Right renal pelvis (tissue), 4 donors: ENCODE measurements at regions not wholly inside any gene's neighbourhood (a gene's known extent, or its start where the extent isn't known, plus 50 kb on each side); places are given as distances from the start of the nearest gene placed in this dataset.

Experiments used
- DNase-seq, 4 donors: peaks; one replicate each; pipeline ENCODE4 v3.0.0-alpha.2; 2013; ENCODE audit warnings: low read depth in 4 of 4, low spot score in 3 of 4, missing footprints in 1 of 4

- DNase-seq, result no peak
Observed at GRCh38 chr10:10164848-10165247, 852.8 kb upstream of the CELF2 start.

GRCh38 chr10:10165415-10165814, 852.3 kb upstream of the CELF2 start:
- DNase-seq, result no peak

GRCh38 chr10:10178476-10178875, 839.2 kb upstream of the CELF2 start:
- DNase-seq, result no peak

- DNase-seq, result no peak
Observed at GRCh38 chr10:10193848-10194247, 823.8 kb upstream of the CELF2 start.

- DNase-seq, result no peak
Observed at GRCh38 chr10:10196701-10197100, 821.0 kb upstream of the CELF2 start.

DNA sequence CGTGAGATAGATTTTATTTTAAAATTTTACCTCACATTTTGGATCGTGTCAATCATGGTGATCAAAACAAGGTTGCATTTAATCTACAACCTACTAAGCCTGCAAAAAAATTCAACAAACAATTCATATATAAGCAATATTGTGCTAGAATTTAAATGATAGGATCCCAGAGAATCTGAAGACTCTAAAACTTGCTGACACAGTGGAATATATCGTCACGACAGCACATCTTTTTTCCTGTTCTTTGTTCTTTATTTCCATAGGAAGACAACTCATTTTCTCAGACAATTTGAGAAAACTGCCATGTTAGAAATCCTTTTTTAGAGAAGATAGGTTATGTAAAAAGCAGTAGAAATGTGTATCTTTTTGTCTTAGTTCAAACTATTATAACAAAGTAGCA, 820.2 kb upstream of the CELF2 start:
- no peak for DNase-seq

DNA sequence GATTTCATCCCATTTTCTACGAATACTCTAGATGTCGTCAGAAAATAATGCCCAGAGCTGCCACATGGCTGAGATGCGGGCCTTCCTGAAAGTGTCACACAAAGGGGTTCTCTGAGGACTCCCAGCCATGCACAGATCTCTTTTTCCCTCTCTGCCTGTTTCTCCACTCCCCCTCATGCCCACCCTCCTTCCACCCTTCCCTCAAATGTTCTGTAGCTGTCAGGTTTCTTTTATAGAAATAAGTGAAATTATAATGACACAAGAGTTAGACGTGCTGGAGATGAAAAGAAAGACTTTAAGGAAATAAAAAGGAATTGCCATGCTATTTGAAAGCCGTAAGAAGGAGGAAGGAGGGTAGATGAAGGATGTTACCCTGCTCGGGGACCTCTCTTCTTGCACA, 819.3 kb upstream of the CELF2 start:
- DNase-seq, result no peak

GRCh38 chr10:10204415-10204814, 813.3 kb upstream of the CELF2 start:
- DNase-seq, result no peak

GRCh38 chr10:10205906-10206305, 811.8 kb upstream of the CELF2 start:
- no peak for DNase-seq

DNA sequence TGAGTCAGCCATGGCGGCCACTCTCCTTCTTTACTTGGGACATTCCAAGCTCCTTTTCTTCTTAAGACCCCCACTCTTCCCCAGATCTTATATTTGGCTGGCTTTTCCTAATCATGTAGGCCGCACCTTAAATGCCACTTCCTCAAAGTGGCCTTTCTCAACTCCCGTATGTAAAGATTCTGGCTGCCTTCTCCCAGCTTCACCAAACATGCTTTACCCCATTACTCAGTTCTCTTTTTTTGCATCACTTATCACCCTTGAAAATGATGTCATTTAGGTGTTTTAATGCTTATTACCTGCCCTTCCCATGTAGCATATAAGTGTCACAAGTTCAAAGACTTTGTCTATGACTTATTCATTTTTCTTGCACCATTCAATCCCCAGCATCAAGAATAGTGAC, 810.1 kb upstream of the CELF2 start:
- no peak for DNase-seq

DNA sequence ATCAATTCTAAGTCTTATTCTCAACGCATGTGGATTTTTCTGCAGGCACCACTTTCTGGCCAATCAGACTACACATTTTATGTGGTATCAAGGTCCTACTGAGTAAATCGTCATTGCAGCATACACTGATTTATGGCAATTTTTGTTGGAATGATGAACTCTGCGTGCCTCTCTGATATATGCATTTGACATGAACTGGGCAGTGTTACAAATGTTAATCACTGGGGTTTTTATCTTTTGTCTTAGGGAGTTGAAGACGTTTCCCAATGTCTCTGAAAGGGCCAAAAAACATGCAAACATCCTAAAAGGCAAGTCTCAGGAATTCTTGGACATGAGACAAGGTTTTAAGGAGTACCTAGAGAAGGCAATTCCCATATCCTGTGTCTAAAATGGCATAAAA, 809.5 kb upstream of the CELF2 start:
- DNase-seq, result no peak

GRCh38 chr10:10209167-10209566, 808.5 kb upstream of the CELF2 start:
- no peak for DNase-seq

DNA sequence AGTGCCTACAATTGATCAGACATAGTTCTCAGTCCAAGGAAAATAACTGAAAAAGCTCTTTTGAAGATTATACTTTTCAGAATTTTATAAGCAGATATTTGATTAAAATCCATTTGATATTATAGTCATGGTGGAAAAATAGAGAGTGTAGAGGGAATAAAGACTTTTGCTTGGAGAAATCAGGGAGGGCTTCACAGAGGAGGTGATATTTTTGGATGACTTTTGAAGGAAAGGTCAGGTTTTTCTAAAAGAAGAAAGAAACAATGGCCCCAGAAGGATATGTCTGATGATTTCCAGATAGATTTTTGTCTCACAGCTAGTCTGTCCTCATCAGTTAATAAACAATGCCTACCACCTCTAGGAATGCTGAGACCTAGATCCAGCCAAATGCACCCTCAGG, 806.3 kb upstream of the CELF2 start:
- DNase-seq, result no peak

GRCh38 chr10:10213237-10213636, 804.4 kb upstream of the CELF2 start:
- no peak for DNase-seq

DNA sequence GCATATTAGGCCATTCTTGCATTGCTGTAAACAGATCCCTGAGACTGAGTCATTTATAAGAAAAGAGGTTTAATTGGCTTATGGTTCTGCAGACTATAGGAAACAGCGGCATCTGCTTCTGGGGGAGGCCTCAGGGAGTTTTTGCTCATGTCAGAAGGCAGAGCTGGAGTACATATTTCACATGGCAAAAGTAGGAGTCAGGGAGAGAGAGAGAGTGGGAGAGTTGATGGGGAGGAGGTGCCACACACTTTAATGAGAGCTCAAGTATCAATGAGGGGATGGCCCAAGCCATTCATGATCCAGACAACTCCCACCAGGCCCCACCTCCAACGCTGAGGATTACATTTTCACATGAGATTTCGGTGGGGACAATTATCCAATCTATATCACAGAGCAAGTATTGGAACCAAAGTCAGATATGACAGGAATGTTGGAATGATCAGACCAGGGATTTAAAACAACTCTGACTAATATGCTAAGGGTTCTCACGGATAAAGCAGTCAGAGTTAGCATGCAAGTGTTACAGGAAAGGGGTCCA, 795.3 kb upstream of the CELF2 start:
- no peak for DNase-seq

DNA sequence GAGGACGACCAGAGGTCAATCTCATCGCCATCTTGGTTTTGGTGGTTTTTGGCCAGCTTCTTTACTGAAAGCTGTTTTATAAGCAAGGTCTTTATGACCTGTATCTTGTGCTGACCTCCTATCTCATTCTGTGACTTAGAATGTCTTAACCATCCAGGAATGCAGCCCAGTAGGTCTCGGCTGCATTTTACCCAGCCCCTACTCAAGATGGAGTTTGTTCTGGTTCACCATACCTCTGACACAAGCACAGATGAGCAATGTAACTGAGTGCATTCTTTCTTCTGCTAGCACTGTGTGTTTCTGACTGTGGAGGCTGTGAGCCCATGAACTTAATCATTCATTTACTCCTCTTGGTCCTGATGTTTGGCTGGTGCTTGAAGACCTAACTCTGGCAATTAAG, 794.5 kb upstream of the CELF2 start:
- DNase-seq, result no peak

GRCh38 chr10:10225136-10225676, 792.5 kb upstream of the CELF2 start:
- no peak for DNase-seq

DNA sequence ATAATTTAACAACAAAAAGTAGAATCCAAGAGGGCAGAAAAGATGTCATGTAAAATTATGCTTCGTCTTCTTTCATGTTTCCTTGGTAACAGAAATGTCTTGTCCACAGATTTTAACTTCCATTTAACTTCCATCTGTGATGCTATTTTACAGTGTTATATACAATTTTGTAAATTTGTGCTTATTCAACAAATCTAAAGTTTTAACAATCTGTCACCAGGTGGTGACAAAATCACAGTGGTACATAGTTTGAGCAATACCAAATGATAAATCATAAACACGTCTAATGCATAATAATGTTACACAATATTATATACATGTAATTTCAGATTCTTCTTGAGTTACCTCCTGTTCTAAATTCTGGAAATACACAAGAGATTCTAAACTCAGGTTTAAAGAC, 784.4 kb upstream of the CELF2 start:
- DNase-seq, result no peak

DNA sequence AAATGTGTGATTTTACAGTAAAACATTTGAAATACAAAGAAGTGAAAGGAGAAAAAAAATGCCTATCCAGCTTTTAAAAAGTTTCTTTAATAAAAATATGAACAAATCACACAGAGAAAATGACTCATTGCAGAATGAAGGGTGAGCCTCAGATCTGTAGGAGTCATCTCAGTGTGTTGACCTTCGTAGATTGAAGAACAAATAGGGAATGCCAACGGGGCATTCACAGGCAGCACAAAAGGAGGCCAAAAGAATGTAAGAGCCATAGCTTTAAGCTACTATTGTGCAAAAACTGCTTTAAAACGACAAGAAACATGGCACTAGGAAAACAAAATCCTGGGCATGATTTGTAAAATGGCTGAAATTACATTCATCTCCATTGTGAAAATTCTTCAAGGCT, 782.7 kb upstream of the CELF2 start:
- DNase-seq, result no peak

- DNase-seq, result no peak
Observed at GRCh38 chr10:10247585-10247984, 770.1 kb upstream of the CELF2 start.

DNA sequence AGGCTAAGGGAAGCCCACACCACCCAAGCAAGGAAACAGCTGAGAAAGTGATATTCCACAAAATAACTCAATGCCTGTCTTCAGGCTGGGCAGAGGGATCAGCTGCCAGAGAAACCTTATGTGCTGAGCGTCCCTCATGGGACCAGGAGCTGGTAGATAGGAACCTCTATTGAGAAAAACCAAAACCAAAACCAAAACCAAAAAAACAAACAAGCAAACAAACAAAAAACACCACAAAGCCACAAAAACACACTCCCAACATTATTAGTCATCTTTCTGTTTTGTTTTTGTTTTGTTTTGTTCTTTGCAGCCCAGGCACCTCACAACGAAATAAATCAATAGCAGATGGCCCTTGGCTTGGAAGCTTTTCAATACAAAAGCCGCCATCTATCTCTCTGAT, 760.8 kb upstream of the CELF2 start:
- no peak for DNase-seq

DNA sequence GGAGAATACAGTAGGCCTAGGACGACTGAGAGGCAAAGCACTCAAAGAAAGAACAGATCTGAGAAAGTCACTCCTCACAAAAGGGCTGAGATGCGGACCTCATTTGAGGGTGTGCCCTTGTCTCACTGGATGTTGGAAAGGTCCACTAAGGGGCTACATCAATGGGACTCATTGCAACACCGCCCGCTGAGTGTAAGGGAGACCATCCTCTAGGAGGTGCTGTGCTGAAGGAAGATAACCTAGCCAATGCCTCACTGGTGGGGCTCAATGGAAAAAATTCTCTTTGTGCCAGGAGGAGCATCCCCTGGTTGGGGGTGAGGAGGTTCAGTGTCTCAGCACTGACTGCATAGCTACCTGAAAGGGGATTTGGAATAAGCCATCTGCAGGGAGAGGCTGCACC, 758.7 kb upstream of the CELF2 start:
- DNase-seq, result no peak
